H9 (cell line): ENCODE measurements at regions not wholly inside any gene's neighbourhood (a gene's known extent, or its start where the extent isn't known, plus 50 kb on each side); places are given as distances from the start of the nearest gene placed in this dataset.

ENCODE experiments used
- DNase-seq: peaks from one replicate; pipeline ENCODE4 v3.0.0-alpha.2; 2017
- H2AFZ ChIP-seq: one replicate; pipeline ENCODE4 v1.6.1; 2013; ENCODE audit warnings: mild to moderate bottlenecking, low read length, control low read depth, moderate library complexity
- H2AK5ac ChIP-seq: 2 replicates; pipeline ENCODE4 v1.6.1; 2013; ENCODE audit warnings: low read length, control low read depth, mixed read lengths; ENCODE audit not compliant: insufficient read length
- H2BK120ac ChIP-seq: one replicate; pipeline ENCODE4 v1.6.1; 2013; ENCODE audit warnings: low read depth, mild to moderate bottlenecking, low read length, control low read depth, inconsistent platforms; ENCODE audit not compliant: poor library complexity, severe bottlenecking
- H2BK12ac ChIP-seq: 2 replicates; pipeline ENCODE4 v1.6.1; 2013; ENCODE audit warnings: low read length, control low read depth, mixed read lengths, low read depth; ENCODE audit not compliant: insufficient read length
- H2BK15ac ChIP-seq: 2 replicates; pipeline ENCODE4 v1.6.1; 2013; ENCODE audit warnings: low read depth, low read length, control low read depth
- H2BK20ac ChIP-seq: one replicate; pipeline ENCODE4 v1.6.1; 2013; ENCODE audit warnings: low read depth, mild to moderate bottlenecking, low read length, control low read depth, inconsistent platforms; ENCODE audit not compliant: poor library complexity, severe bottlenecking
- H2BK5ac ChIP-seq: 2 replicates; pipeline ENCODE4 v1.6.1; 2013; ENCODE audit warnings: low read length, control low read depth, mixed read lengths; ENCODE audit not compliant: insufficient read length
- H3K14ac ChIP-seq: 2 replicates; pipeline ENCODE4 v1.6.1; 2013; ENCODE audit warnings: low read length, control low read depth; ENCODE audit not compliant: insufficient read depth
- H3K18ac ChIP-seq: 2 replicates; pipeline ENCODE4 v1.6.1; 2013; ENCODE audit warnings: low read depth, mild to moderate bottlenecking, mixed read lengths, low read length, control low read depth; ENCODE audit not compliant: insufficient read length
- H3K23ac ChIP-seq: 2 replicates; pipeline ENCODE4 v1.6.1; 2013; ENCODE audit warnings: low read length, control low read depth, mixed read lengths, low read depth; ENCODE audit not compliant: insufficient read length
- H3K23me2 ChIP-seq: 2 replicates; pipeline ENCODE4 v1.6.1; 2013; ENCODE audit warnings: low read depth, mild to moderate bottlenecking, mixed read lengths, low read length, control low read depth; ENCODE audit not compliant: insufficient read length, poor library complexity, severe bottlenecking
- H3K27ac ChIP-seq: 2 replicates; pipeline ENCODE4 v1.5.1; 2013; ENCODE audit warnings: low read length, control low read depth, mixed read lengths, low read depth; ENCODE audit not compliant: insufficient read length
- H3K27me3 ChIP-seq: 2 replicates; pipeline ENCODE4 v1.6.1; 2013; ENCODE audit warnings: low read length, control low read depth, inconsistent platforms; ENCODE audit not compliant: insufficient read depth
- H3K4ac ChIP-seq: 2 replicates; pipeline ENCODE4 v1.6.1; 2013; ENCODE audit warnings: low read depth, mild to moderate bottlenecking, control low read depth, inconsistent platforms, low read length, moderate library complexity
- H3K4me1 ChIP-seq: 2 replicates; pipeline ENCODE4 v1.6.1; 2013; ENCODE audit warnings: low read length, control low read depth, inconsistent platforms; ENCODE audit not compliant: insufficient read depth
- H3K4me2 ChIP-seq: 2 replicates; pipeline ENCODE4 v1.6.1; 2013; ENCODE audit warnings: low read length, control low read depth, mixed read lengths; ENCODE audit not compliant: insufficient read length, insufficient read depth
- H3K56ac ChIP-seq: 2 replicates; pipeline ENCODE4 v1.6.1; 2013; ENCODE audit warnings: low read depth, mild to moderate bottlenecking, mixed read lengths, low read length, control low read depth; ENCODE audit not compliant: insufficient read length
- H3K79me1 ChIP-seq: 2 replicates; pipeline ENCODE4 v1.6.1; 2013; ENCODE audit warnings: low read depth, mild to moderate bottlenecking, moderate library complexity, low read length, control low read depth, inconsistent platforms; ENCODE audit not compliant: insufficient read depth, poor library complexity, severe bottlenecking
- H3K79me2 ChIP-seq: 2 replicates; pipeline ENCODE4 v1.6.1; 2013; ENCODE audit warnings: low read length, control low read depth, inconsistent platforms; ENCODE audit not compliant: insufficient read depth
- H3K9ac ChIP-seq: 2 replicates; pipeline ENCODE4 v1.6.1; 2013; ENCODE audit warnings: low read length, control low read depth, mixed read lengths; ENCODE audit not compliant: insufficient read length; ENCODE audit errors: extremely low read depth
- H3K9me3 ChIP-seq: one replicate; pipeline ENCODE4 v1.6.1; 2013; ENCODE audit warnings: low read depth, low read length, inconsistent platforms; ENCODE audit not compliant: control insufficient read depth
- H3T11ph ChIP-seq: one replicate; pipeline ENCODE4 v1.6.1; 2013; ENCODE audit warnings: mild to moderate bottlenecking, low read length, control low read depth, inconsistent platforms
- H4K20me1 ChIP-seq: one replicate; pipeline ENCODE4 v1.6.1; 2013; ENCODE audit not compliant: control insufficient read depth, insufficient read length, insufficient read depth
- H4K5ac ChIP-seq: 2 replicates; pipeline ENCODE4 v1.6.1; 2013; ENCODE audit warnings: low read depth, mild to moderate bottlenecking, mixed read lengths, low read length, control low read depth; ENCODE audit not compliant: insufficient read length
- H4K8ac ChIP-seq: replicated peaks from 2 replicates; pipeline ENCODE4 v1.6.1; 2013; ENCODE audit warnings: low read length, control low read depth, mixed read lengths, low read depth; ENCODE audit not compliant: insufficient read length
- H4K91ac ChIP-seq: 2 replicates; pipeline ENCODE4 v1.6.1; 2013; ENCODE audit warnings: low read depth, mild to moderate bottlenecking, moderate library complexity, mixed read lengths, low read length, control low read depth; ENCODE audit not compliant: insufficient read length
- H3K27ac Mint-ChIP-seq, 3 experiments: 2 replicates in 2 of 3; 3 replicates in 1 of 3; pipeline ENCODE4 v1.8.0; 2020 to 2021; ENCODE audit warnings: mixed read lengths in 3 of 3, mild to moderate bottlenecking in 1 of 3, moderate library complexity in 1 of 3
- H3K27me3 Mint-ChIP-seq: 2 replicates; pipeline ENCODE4 v1.8.0; 2021; ENCODE audit warnings: low read depth, mild to moderate bottlenecking, moderate library complexity, mixed read lengths
- H3K36me3 Mint-ChIP-seq, 3 experiments: 2 replicates in 2 of 3; 3 replicates in 1 of 3; pipeline ENCODE4 v1.8.0; 2020 to 2021; ENCODE audit warnings: low read depth in 3 of 3, mixed read lengths in 3 of 3; ENCODE audit not compliant: insufficient read depth in 1 of 3
- H3K4me1 Mint-ChIP-seq, 2 experiments: 2 replicates each; pipeline ENCODE4 v1.8.0; 2020; ENCODE audit warnings: mixed read lengths in 2 of 2
- H3K4me3 Mint-ChIP-seq, 2 experiments: 2 replicates in 1 of 2; 3 replicates in 1 of 2; pipeline ENCODE4 v1.8.0; 2020 to 2021; ENCODE audit warnings: mild to moderate bottlenecking in 2 of 2, mixed read lengths in 2 of 2, moderate library complexity in 1 of 2
- H3K9me3 Mint-ChIP-seq, 2 experiments: 2 replicates in 1 of 2; 3 replicates in 1 of 2; pipeline ENCODE4 v1.8.0; 2020; ENCODE audit warnings: mild to moderate bottlenecking in 2 of 2, mixed read lengths in 2 of 2, moderate library complexity in 1 of 2
- WGBS: extraction: QIAGEN DNeasy Blood & Tissue Kit; methylation state at CpG from one replicate; pipeline ENCODE4 v1.1.7; 2013; ENCODE audit warnings: missing lambda C conversion rate, low lambda C conversion rate, mixed read lengths; ENCODE audit not compliant: insufficient read length; ENCODE audit errors: extremely low coverage; 5-methylcytosine and 5-hydroxymethylcytosine counted together
- TF ChIP-seq, protein P1 (sequence below): fragments of 200-600 bp; sonication (generic); conservative IDR thresholded peaks from 3 replicates; pipeline ENCODE4 v1.8.0; 2021; ENCODE audit warnings: antibody characterized with exemption, mild to moderate bottlenecking

DNA sequence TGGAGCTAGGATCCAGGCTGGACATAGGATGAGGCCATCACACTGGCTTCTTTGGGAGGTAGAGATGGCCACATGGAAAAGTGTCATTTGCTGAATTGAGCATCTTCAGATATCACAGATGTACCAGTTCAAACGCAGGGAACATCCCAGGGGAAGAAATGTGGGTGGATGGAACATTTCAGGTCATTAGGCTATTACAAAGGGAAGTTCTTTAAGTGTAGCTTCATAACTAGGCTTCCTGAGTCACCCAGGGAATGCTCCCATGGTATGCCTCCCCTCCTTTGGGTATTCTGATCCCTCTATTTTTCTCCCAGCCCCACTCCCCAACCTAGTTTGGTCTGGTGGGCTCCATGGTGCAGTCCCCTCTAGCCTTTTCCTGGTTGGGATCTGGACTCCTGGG lies 69.8 kb upstream of the IRX3 start:
- peaks cover 4 to 6% (median 5%) of the 10 kb centered on the region in 3 experiments; a peak in 5 of 7 replicates for H3K36me3 Mint-ChIP-seq
- Histone ChIP-seq H3K27me3 (no peaks in the 10 kb centered on the region), H2BK12ac (no peak overlapping the region), H2BK120ac (no peak overlapping the region), H3K27ac (no peak overlapping the region), H3K79me1 (no peaks in the 10 kb centered on the region), H2BK5ac (no peak overlapping the region), H4K5ac (no peak overlapping the region), H4K91ac (no peak overlapping the region), H3K4me1 (no peaks in the 10 kb centered on the region), H4K20me1 (no peaks in the 10 kb centered on the region), H3T11ph (no peak overlapping the region), H2AFZ (no peak overlapping the region), H3K9ac (no peak overlapping the region), H2BK20ac (no peak overlapping the region), H2BK15ac (no peak overlapping the region), H3K79me2 (no peaks in the 10 kb centered on the region), H2AK5ac (no peak overlapping the region), H3K4ac (no peak overlapping the region), H3K23me2 (no peaks in the 10 kb centered on the region), H3K23ac (no peak overlapping the region), H3K14ac (no peak overlapping the region), H4K8ac (no peak overlapping the region), H3K18ac (no peak overlapping the region), H3K56ac (no peak overlapping the region), H3K4me2 (no peak overlapping the region), H3K9me3 (no peaks in the 10 kb centered on the region)
- WGBS: no CpG with 5 or more reads among the region's 1 CpG
- H3K4me3 Mint-ChIP-seq: no peak overlapping the region
- peaks cover 12 to 19% of the 10 kb centered on the region in 2 experiments; a peak in 4 of 5 replicates for H3K9me3 Mint-ChIP-seq
- peaks cover 24 to 28% of the 10 kb centered on the region in 2 experiments for H3K4me1 Mint-ChIP-seq
- H3K27me3 Mint-ChIP-seq: peaks cover 7% of the 10 kb centered on the region
- no peak for DNase-seq
- TF ChIP-seq, protein P1, sequence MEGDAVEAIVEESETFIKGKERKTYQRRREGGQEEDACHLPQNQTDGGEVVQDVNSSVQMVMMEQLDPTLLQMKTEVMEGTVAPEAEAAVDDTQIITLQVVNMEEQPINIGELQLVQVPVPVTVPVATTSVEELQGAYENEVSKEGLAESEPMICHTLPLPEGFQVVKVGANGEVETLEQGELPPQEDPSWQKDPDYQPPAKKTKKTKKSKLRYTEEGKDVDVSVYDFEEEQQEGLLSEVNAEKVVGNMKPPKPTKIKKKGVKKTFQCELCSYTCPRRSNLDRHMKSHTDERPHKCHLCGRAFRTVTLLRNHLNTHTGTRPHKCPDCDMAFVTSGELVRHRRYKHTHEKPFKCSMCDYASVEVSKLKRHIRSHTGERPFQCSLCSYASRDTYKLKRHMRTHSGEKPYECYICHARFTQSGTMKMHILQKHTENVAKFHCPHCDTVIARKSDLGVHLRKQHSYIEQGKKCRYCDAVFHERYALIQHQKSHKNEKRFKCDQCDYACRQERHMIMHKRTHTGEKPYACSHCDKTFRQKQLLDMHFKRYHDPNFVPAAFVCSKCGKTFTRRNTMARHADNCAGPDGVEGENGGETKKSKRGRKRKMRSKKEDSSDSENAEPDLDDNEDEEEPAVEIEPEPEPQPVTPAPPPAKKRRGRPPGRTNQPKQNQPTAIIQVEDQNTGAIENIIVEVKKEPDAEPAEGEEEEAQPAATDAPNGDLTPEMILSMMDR: no peak
- no peak overlapping the region for H3K27ac Mint-ChIP-seq
